ENCODE measurements at regions not wholly inside any gene's neighbourhood (a gene's known extent, or its start where the extent isn't known, plus 50 kb on each side); places are given as distances from the start of the nearest gene placed in this dataset.
"Not testable (repeated sequence)": the region's sequence is repeated elsewhere in the genome, so short reads cannot be mapped to it uniquely, and the experiment has no call there.

GRCh38 chr10:47676102-47676501 is 87.3 kb downstream of the SYT15B start:
- not testable (repeated sequence) for H3K9me3 ChIP-seq (ENCODE audit: control insufficient read depth in 2 of 2, low read length in 2 of 2); H3K4me3 ChIP-seq (ENCODE audit: low read length in 2 of 2); H3K27me3 ChIP-seq (ENCODE audit: control insufficient read depth in 1 of 2, insufficient read depth in 2 of 2, low read length in 2 of 2); H3K4me1 ChIP-seq (ENCODE audit: control insufficient read depth, insufficient read depth, low read length); H3K36me3 ChIP-seq (ENCODE audit: control insufficient read depth in 2 of 2, insufficient read depth in 2 of 2, low read length in 2 of 2); H3K9ac ChIP-seq (ENCODE audit: low read length in 2 of 2); H3K27ac ChIP-seq (ENCODE audit: low read length)

GRCh38 chr10:47675577-47675976 is 87.8 kb downstream of the SYT15B start:
- not testable (repeated sequence) for H3K27me3 ChIP-seq (ENCODE audit: control insufficient read depth in 1 of 2, insufficient read depth in 2 of 2, low read length in 2 of 2); H3K9me3 ChIP-seq (ENCODE audit: control insufficient read depth in 2 of 2, low read length in 2 of 2); H3K9ac ChIP-seq (ENCODE audit: low read length in 2 of 2); H3K4me3 ChIP-seq (ENCODE audit: low read length in 2 of 2); H3K4me1 ChIP-seq (ENCODE audit: control insufficient read depth, insufficient read depth, low read length); H3K36me3 ChIP-seq (ENCODE audit: control insufficient read depth in 2 of 2, insufficient read depth in 2 of 2, low read length in 2 of 2); H3K27ac ChIP-seq (ENCODE audit: low read length)

- H3K36me3 ChIP-seq (ENCODE audit: control insufficient read depth in 2 of 2, insufficient read depth in 2 of 2, low read length in 2 of 2); H3K9ac ChIP-seq (ENCODE audit: low read length in 2 of 2); H3K4me3 ChIP-seq (ENCODE audit: low read length in 2 of 2); H3K27me3 ChIP-seq (ENCODE audit: control insufficient read depth in 1 of 2, insufficient read depth in 2 of 2, low read length in 2 of 2); H3K27ac ChIP-seq (ENCODE audit: low read length); H3K4me1 ChIP-seq (ENCODE audit: control insufficient read depth, insufficient read depth, low read length); H3K9me3 ChIP-seq (ENCODE audit: control insufficient read depth in 2 of 2, low read length in 2 of 2): not testable (repeated sequence)
Measured at GRCh38 chr10:47673128-47673527, 90.3 kb downstream of the SYT15B start.

- H3K36me3 ChIP-seq (ENCODE audit: control insufficient read depth in 2 of 2, insufficient read depth in 2 of 2, low read length in 2 of 2); H3K27me3 ChIP-seq (ENCODE audit: control insufficient read depth in 1 of 2, insufficient read depth in 2 of 2, low read length in 2 of 2); H3K4me3 ChIP-seq (ENCODE audit: low read length in 2 of 2); H3K4me1 ChIP-seq (ENCODE audit: control insufficient read depth, insufficient read depth, low read length); H3K9ac ChIP-seq (ENCODE audit: low read length in 2 of 2); H3K9me3 ChIP-seq (ENCODE audit: control insufficient read depth in 2 of 2, low read length in 2 of 2); H3K27ac ChIP-seq (ENCODE audit: low read length): not testable (repeated sequence)
Measured at GRCh38 chr10:47670857-47671256, 92.5 kb downstream of the SYT15B start.

- not testable (repeated sequence) for H3K36me3 ChIP-seq (ENCODE audit: control insufficient read depth in 2 of 2, insufficient read depth in 2 of 2, low read length in 2 of 2); H3K4me1 ChIP-seq (ENCODE audit: control insufficient read depth, insufficient read depth, low read length); H3K27ac ChIP-seq (ENCODE audit: low read length); H3K27me3 ChIP-seq (ENCODE audit: control insufficient read depth in 1 of 2, insufficient read depth in 2 of 2, low read length in 2 of 2); H3K4me3 ChIP-seq (ENCODE audit: low read length in 2 of 2); H3K9me3 ChIP-seq (ENCODE audit: control insufficient read depth in 2 of 2, low read length in 2 of 2); H3K9ac ChIP-seq (ENCODE audit: low read length in 2 of 2)
Measured at GRCh38 chr10:47661955-47662577, 101.3 kb downstream of the SYT15B start.

GRCh38 chr10:47656732-47657131 is 106.7 kb downstream of the SYT15B start:
- not testable (repeated sequence) for H3K9me3 ChIP-seq (ENCODE audit: control insufficient read depth in 2 of 2, low read length in 2 of 2); H3K4me3 ChIP-seq (ENCODE audit: low read length in 2 of 2); H3K27me3 ChIP-seq (ENCODE audit: control insufficient read depth in 1 of 2, insufficient read depth in 2 of 2, low read length in 2 of 2); H3K9ac ChIP-seq (ENCODE audit: low read length in 2 of 2); H3K4me1 ChIP-seq (ENCODE audit: control insufficient read depth, insufficient read depth, low read length); H3K27ac ChIP-seq (ENCODE audit: low read length); H3K36me3 ChIP-seq (ENCODE audit: control insufficient read depth in 2 of 2, insufficient read depth in 2 of 2, low read length in 2 of 2)

GRCh38 chr10:47654161-47654560 is 109.2 kb downstream of the SYT15B start:
- not testable (repeated sequence) for H3K9ac ChIP-seq (ENCODE audit: low read length in 2 of 2); H3K36me3 ChIP-seq (ENCODE audit: control insufficient read depth in 2 of 2, insufficient read depth in 2 of 2, low read length in 2 of 2); H3K27me3 ChIP-seq (ENCODE audit: control insufficient read depth in 1 of 2, insufficient read depth in 2 of 2, low read length in 2 of 2); H3K4me3 ChIP-seq (ENCODE audit: low read length in 2 of 2); H3K9me3 ChIP-seq (ENCODE audit: control insufficient read depth in 2 of 2, low read length in 2 of 2); H3K27ac ChIP-seq (ENCODE audit: low read length); H3K4me1 ChIP-seq (ENCODE audit: control insufficient read depth, insufficient read depth, low read length)

- H3K9ac ChIP-seq (ENCODE audit: low read length in 2 of 2); H3K4me1 ChIP-seq (ENCODE audit: control insufficient read depth, insufficient read depth, low read length); H3K9me3 ChIP-seq (ENCODE audit: control insufficient read depth in 2 of 2, low read length in 2 of 2); H3K4me3 ChIP-seq (ENCODE audit: low read length in 2 of 2); H3K27me3 ChIP-seq (ENCODE audit: control insufficient read depth in 1 of 2, insufficient read depth in 2 of 2, low read length in 2 of 2); H3K27ac ChIP-seq (ENCODE audit: low read length); H3K36me3 ChIP-seq (ENCODE audit: control insufficient read depth in 2 of 2, insufficient read depth in 2 of 2, low read length in 2 of 2): not testable (repeated sequence)
Measured at GRCh38 chr10:47648594-47648993, 114.8 kb downstream of the SYT15B start.

GRCh38 chr10:47647523-47648101 is 115.8 kb downstream of the SYT15B start:
- H3K4me3 ChIP-seq (ENCODE audit: low read length in 2 of 2); H3K36me3 ChIP-seq (ENCODE audit: control insufficient read depth in 2 of 2, insufficient read depth in 2 of 2, low read length in 2 of 2); H3K9ac ChIP-seq (ENCODE audit: low read length in 2 of 2); H3K9me3 ChIP-seq (ENCODE audit: control insufficient read depth in 2 of 2, low read length in 2 of 2); H3K27ac ChIP-seq (ENCODE audit: low read length); H3K4me1 ChIP-seq (ENCODE audit: control insufficient read depth, insufficient read depth, low read length); H3K27me3 ChIP-seq (ENCODE audit: control insufficient read depth in 1 of 2, insufficient read depth in 2 of 2, low read length in 2 of 2): not testable (repeated sequence)

GRCh38 chr10:47646686-47647273 is 116.6 kb downstream of the SYT15B start:
- H3K36me3 ChIP-seq (ENCODE audit: control insufficient read depth in 2 of 2, insufficient read depth in 2 of 2, low read length in 2 of 2); H3K9me3 ChIP-seq (ENCODE audit: control insufficient read depth in 2 of 2, low read length in 2 of 2); H3K9ac ChIP-seq (ENCODE audit: low read length in 2 of 2); H3K4me1 ChIP-seq (ENCODE audit: control insufficient read depth, insufficient read depth, low read length); H3K4me3 ChIP-seq (ENCODE audit: low read length in 2 of 2); H3K27me3 ChIP-seq (ENCODE audit: control insufficient read depth in 1 of 2, insufficient read depth in 2 of 2, low read length in 2 of 2); H3K27ac ChIP-seq (ENCODE audit: low read length): not testable (repeated sequence)

- H3K27me3 ChIP-seq (ENCODE audit: control insufficient read depth in 1 of 2, insufficient read depth in 2 of 2, low read length in 2 of 2); H3K4me3 ChIP-seq (ENCODE audit: low read length in 2 of 2); H3K36me3 ChIP-seq (ENCODE audit: control insufficient read depth in 2 of 2, insufficient read depth in 2 of 2, low read length in 2 of 2); H3K9ac ChIP-seq (ENCODE audit: low read length in 2 of 2); H3K4me1 ChIP-seq (ENCODE audit: control insufficient read depth, insufficient read depth, low read length); H3K27ac ChIP-seq (ENCODE audit: low read length); H3K9me3 ChIP-seq (ENCODE audit: control insufficient read depth in 2 of 2, low read length in 2 of 2): not testable (repeated sequence)
Measured at GRCh38 chr10:47626975-47627374, 103.5 kb upstream of the AGAP9 start.

Data from stomach smooth muscle (tissue), 2 donors.